Heart right ventricle (tissue), 16 donors: ENCODE measurements at regions not wholly inside any gene's neighbourhood (a gene's known extent, or its start where the extent isn't known, plus 50 kb on each side); places are given as distances from the start of the nearest gene placed in this dataset.
A peak's percentile ranks its signal among the peaks of the same experiment; 100 is the strongest.

Experiments used
- ATAC-seq, 8 donors: fragments of 200-7000 bp; cut with Tn5 transposase; one replicate each; pipeline ENCODE4 v1.9.1; 2020; ENCODE audit warnings: mild to moderate bottlenecking in 8 of 8, moderate library complexity in 8 of 8, moderate number of reproducible peaks in 1 of 8
- DNase-seq, 2 donors: peaks; one replicate each; pipeline ENCODE4 v3.0.0-alpha.2; 2020
- H3K27ac ChIP-seq, 10 donors: fragments of 200-600 bp; sonication (generic) in 2 of 10; one replicate each; pipeline versions ENCODE4 v1.5.0 to v1.8.0; 2020 to 2022; ENCODE audit warnings: mild to moderate bottlenecking in 3 of 10
- H3K27me3 ChIP-seq, 7 donors: fragments of 200-600 bp; one replicate each; pipeline ENCODE4 v1.8.0; 2021 to 2022; ENCODE audit warnings: mild to moderate bottlenecking in 2 of 7
- H3K36me3 ChIP-seq, 9 donors: fragments of 200-600 bp; sonication (generic) in 1 of 9; one replicate each; pipeline versions ENCODE4 v1.5.0 to v1.8.0; 2020 to 2022; ENCODE audit warnings: mild to moderate bottlenecking in 2 of 9
- H3K4me1 ChIP-seq, 9 donors: fragments of 200-600 bp; sonication (generic) in 1 of 9; one replicate each; pipeline versions ENCODE4 v1.5.0 to v1.8.0; 2020 to 2022; ENCODE audit warnings: mild to moderate bottlenecking in 4 of 9
- H3K4me3 ChIP-seq, 10 donors: fragments of 200-600 bp; sonication (generic) in 2 of 10; one replicate each; pipeline versions ENCODE4 v1.5.0 to v1.8.0; 2020 to 2022; ENCODE audit warnings: mild to moderate bottlenecking in 7 of 10, moderate library complexity in 2 of 10
- H3K9me3 ChIP-seq, 11 donors: fragments of 200-600 bp in 10 of 11; sonication (generic) in 2 of 11; one replicate each; pipeline versions ENCODE4 v1.5.0 to v1.8.0; 2013 to 2022; ENCODE audit warnings: mild to moderate bottlenecking in 2 of 11, control low read depth in 1 of 11, moderate library complexity in 1 of 11
- WGBS, 2 donors: extraction: QIAGEN DNeasy Blood & Tissue Kit; methylation state at CpG; one replicate each; pipeline ENCODE4 v1.1.7; 2013; ENCODE audit warnings: inconsistent platforms in 1 of 2; 5-methylcytosine and 5-hydroxymethylcytosine counted together
- intact Hi-C, 10 donors: fragments of 100-400 bp; cut with DNase I; formaldehyde crosslinking; loops; one replicate each; pipeline versions ENCODE4 v1.11.1 to v1.14.2; 2022
- TF ChIP-seq, protein P1 (sequence below), 9 donors: fragments of 200-600 bp; sonication (generic) in 2 of 9; IDR thresholded peaks; one replicate each; pipeline versions ENCODE4 v1.5.0 to v1.8.0; 2021 to 2022; ENCODE audit warnings: antibody characterized with exemption in 9 of 9, mild to moderate bottlenecking in 5 of 9, moderate library complexity in 1 of 9
- donor health status: Arrhythmogenic right ventricular cardiomyopathy.
- donor health status: ischemic (EF 13 %, LVEDD 7.1; RV severe dilation, severe dysfunction).
- donor health status: healthy with polysubstance abuse.
- donor health status: DM: no; HTN: yes; CAD: no.
- donor health status: DM: no; HTN: no; CAD: no.
- donor health status: ischemic (EF 25% LVEDD 6.9; RV normal size, moderate dysfunction).
- donor health status: ischemic (EF 25% LVEDD 5.7; RV mildly dilated, moderate dysfunction).
- donor health status: healthy.
- donor health status: DM: yes; HTN: yes; CAD: no.
- donor health status: Ischemic cardiomyopathy.
- donor health status: ischemic (EF 35%, LVEDD 5.7; RV mildly dilated, moderate dysfunction).
- donor health status: nonischemic (EF 11% LVEDD 7.7; RV severe dilation, severe dysfunction).
- donor health status: DM: yes; HTN: yes; CAD: no.
- donor health status: PGD.
- donor health status: ischemic (EF 29% LVEDD 5.4; RV normal size, mild dysfunction).
- donor health status: nonischemic (EF 23%, LVEDD 6.1; RV moderate dilation, normal function).

DNA sequence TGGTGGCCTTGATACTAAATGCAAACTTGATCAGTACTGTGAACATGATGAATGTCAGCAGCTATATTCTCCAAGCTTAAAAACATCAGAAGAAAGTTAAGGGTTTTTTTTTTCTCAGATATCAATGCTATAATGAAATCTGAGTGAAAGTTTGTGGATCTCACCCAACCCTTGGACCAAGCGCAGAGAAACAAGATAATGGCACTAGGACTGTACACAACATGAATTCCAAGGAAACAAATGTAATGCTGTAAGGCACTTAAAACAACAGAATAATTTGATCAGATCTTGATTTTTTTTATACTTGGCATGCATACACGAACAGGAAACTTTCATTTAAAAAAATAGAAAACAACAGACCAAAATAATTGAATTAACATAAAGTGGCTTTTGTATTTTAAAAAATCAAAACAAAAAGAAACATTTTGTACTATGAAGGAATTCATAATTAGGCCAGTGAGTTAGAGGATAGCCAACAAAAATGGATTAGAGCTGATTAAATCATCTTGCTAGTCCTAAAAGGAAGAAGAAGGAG lies 1154.0 kb upstream of the EYS start:
- 47 to 55% methylated on average over 2 of the region's 2 CpGs for WGBS, 2 donors
- no peak overlapping the region for H3K27ac ChIP-seq
- no peaks in the 10 kb centered on the region for H3K4me1 ChIP-seq
- TF ChIP-seq, protein P1, sequence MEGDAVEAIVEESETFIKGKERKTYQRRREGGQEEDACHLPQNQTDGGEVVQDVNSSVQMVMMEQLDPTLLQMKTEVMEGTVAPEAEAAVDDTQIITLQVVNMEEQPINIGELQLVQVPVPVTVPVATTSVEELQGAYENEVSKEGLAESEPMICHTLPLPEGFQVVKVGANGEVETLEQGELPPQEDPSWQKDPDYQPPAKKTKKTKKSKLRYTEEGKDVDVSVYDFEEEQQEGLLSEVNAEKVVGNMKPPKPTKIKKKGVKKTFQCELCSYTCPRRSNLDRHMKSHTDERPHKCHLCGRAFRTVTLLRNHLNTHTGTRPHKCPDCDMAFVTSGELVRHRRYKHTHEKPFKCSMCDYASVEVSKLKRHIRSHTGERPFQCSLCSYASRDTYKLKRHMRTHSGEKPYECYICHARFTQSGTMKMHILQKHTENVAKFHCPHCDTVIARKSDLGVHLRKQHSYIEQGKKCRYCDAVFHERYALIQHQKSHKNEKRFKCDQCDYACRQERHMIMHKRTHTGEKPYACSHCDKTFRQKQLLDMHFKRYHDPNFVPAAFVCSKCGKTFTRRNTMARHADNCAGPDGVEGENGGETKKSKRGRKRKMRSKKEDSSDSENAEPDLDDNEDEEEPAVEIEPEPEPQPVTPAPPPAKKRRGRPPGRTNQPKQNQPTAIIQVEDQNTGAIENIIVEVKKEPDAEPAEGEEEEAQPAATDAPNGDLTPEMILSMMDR (IDR thresholded peaks at IDR 0.05) = no peak
- H3K4me3 ChIP-seq = no peak overlapping the region
- H3K36me3 ChIP-seq = no peaks in the 10 kb centered on the region
- H3K27me3 ChIP-seq = no peaks in the 10 kb centered on the region
- intact Hi-C loops = no loop called here
- ATAC-seq = no peak
- H3K9me3 ChIP-seq = peaks cover 0 to 15% (median 0%) of the 10 kb centered on the region in 11 donors
- DNase-seq = no peak

- 45 to 55% methylated on average over 3 of the region's 3 CpGs for WGBS, 2 donors
- H3K27me3 ChIP-seq = no peaks in the 10 kb centered on the region
- H3K27ac ChIP-seq = no peak overlapping the region
- no peak for ATAC-seq
- H3K9me3 ChIP-seq = peaks cover 0 to 15% (median 0%) of the 10 kb centered on the region in 11 donors
- intact Hi-C loops = no loop called here
- TF ChIP-seq, protein P1 (IDR thresholded peaks at IDR 0.05) = no peak
- no peaks in the 10 kb centered on the region for H3K4me1 ChIP-seq
- no peak for DNase-seq
- no peak overlapping the region for H3K4me3 ChIP-seq
- H3K36me3 ChIP-seq = no peaks in the 10 kb centered on the region
Measured at GRCh38 chr6:66860328-66860727, 1153.3 kb upstream of the EYS start.

DNA sequence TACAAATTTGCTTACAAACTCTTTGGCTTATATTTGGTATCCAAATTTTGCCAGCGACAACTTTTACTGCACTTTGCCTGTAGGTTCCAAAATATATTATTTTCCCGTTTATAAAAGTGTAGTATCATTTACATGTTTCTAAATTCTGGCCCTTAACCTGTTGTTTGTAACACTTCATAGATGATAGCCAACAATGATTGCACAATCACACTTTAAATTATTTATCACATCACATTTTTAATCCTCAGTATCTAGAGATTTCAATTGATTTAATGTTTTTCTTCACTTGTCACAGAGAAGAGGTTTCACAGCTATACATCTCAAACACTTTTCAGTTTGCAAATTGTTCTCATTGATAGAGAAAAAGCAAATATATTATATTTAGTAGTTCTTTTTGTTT lies 1151.2 kb upstream of the EYS start:
- Histone ChIP-seq H3K36me3 (no peaks in the 10 kb centered on the region), H3K27me3 (no peaks in the 10 kb centered on the region), H3K4me1 (no peaks in the 10 kb centered on the region), H3K4me3 (no peak overlapping the region), H3K9me3 (no peaks in the 10 kb centered on the region), H3K27ac (peak overlapping the region in 1 of 10 donors; percentile 34)
- 46 to 75% methylated on average over 2 of the region's 2 CpGs for WGBS, 2 donors
- intact Hi-C loops = no loop called here
- ATAC-seq (no peak), DNase-seq (no peak)
- TF ChIP-seq, protein P1 (IDR thresholded peaks at IDR 0.05) = no peak

DNA sequence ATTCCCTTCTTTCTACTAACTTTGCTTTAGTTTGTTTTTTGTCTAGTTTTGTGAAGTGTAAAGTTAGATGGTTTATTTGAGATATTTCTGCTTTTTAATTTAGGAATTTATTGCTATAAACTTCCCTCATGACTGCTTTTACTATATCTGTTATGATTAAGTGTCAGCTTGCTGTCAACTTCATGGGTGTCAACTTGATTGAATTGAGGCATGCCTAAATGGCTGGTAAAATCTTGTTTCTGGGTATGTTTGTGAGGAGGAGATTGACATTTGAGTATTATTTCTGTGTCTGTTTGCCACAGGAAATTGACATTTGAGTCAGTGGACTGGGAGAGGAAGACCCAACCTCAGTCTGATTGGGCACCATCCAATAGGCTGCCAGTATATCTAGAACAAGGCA lies 1147.0 kb upstream of the EYS start:
- no peak overlapping the region for H3K27ac ChIP-seq

More for the DNA sequence above, 1147.0 kb upstream of the EYS start:
- DNase-seq (no peak), ATAC-seq (no peak)
- intact Hi-C loops = no loop called here
- H3K4me3 ChIP-seq = no peak overlapping the region
- H3K9me3 ChIP-seq = no peaks in the 10 kb centered on the region
- H3K4me1 ChIP-seq = no peaks in the 10 kb centered on the region
- no peaks in the 10 kb centered on the region for H3K27me3 ChIP-seq
- TF ChIP-seq, protein P1 (IDR thresholded peaks at IDR 0.05) = no peak
- H3K36me3 ChIP-seq = no peaks in the 10 kb centered on the region
